ENCODE measurements at regions not wholly inside any gene's neighbourhood (a gene's known extent, or its start where the extent isn't known, plus 50 kb on each side); places are given as distances from the start of the nearest gene placed in this dataset.

DNA sequence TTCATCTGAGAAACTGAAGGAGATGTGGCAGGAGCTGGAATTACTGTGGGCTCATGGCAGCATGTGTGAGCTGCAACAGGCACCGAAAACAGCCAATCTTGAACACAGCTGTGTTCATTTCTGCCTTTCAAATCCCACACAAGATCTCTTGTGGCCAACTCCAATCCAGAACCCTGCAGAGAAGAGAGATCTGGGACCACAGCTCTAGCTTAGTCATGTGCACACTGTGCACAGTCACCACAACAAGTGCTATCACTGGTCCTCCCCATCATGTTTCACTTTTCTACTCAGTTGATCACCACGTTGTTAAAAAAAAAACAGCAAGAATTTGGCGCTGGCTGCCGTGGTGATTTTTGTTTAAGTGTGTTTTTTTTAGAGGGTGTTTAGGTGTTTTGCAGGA is 254.5 kb upstream of the ELAC2 start:
- no peak for TF ChIP-seq POLR2AphosphoS5 (IDR thresholded peaks at IDR 0.05; ENCODE audit: borderline replicate concordance, low read depth, low read length)
- TF ChIP-seq EZH2 (IDR thresholded peaks at IDR 0.05) = no peak
